SK-N-SH treated with all-trans-retinoic acid at 6 μM for 48 hours (cell line): ENCODE measurements at regions not wholly inside any gene's neighbourhood (a gene's known extent, or its start where the extent isn't known, plus 50 kb on each side); places are given as distances from the start of the nearest gene placed in this dataset.

Experiments
- ISL1 ChIP-seq: fragments of 250-450 bp; sonication (Bioruptor Pico); IDR thresholded peaks from 2 replicates; pipeline ENCODE4 v2.1.2; 2022; ENCODE audit warnings: mild to moderate bottlenecking, moderate library complexity
- RARB ChIP-seq: fragments of 250-450 bp; sonication (Bioruptor Pico); IDR thresholded peaks from 2 replicates; pipeline ENCODE4 v1.8.0; 2021; ENCODE audit warnings: mild to moderate bottlenecking, moderate library complexity
- ZC3H10 ChIP-seq: fragments of 250-450 bp; sonication (Bioruptor Pico); IDR thresholded peaks from 2 replicates; pipeline ENCODE4 v1.5.1; 2021; ENCODE audit warnings: mild to moderate bottlenecking, moderate library complexity
- ZFP3 ChIP-seq: fragments of 250-450 bp; sonication (Bioruptor Pico); IDR thresholded peaks from 2 replicates; pipeline ENCODE4 v1.5.0; 2020; ENCODE audit warnings: mild to moderate bottlenecking, moderate library complexity
- ZFP30 ChIP-seq: fragments of 450-650 bp; formaldehyde crosslinking; IDR thresholded peaks from 2 replicates; pipeline ENCODE4 v1.5.0; 2022; ENCODE audit warnings: mild to moderate bottlenecking, moderate library complexity

DNA sequence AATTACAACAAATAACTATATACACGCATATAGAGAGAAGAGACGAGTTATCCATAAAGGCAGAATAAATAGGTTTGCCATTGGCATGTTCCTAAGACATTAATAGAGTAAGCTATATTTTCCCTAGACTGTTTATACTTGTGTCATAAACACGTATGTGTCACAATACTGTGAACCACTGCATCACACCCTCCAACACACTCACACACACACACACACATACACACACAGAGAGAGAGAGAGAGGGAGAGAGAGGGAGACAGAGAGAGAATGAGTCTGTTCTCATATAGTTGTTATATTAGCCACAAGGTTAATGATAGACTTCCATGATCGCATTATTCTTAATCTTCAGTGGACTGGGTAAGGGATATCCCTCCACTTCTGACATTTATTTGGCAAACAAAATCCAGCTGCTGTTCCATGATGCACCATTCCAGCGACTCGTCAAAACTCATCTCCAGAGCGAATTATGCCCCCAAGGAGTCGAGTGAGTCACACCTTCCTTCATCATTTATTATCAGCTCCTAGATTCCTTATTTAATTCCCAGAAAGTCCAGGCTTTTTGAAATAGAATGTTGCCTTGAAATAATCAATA, 82.8 kb upstream of the HIVEP1 start:
- TF ChIP-seq ZFP30 (CRISPR knock-in tag) (no peak), RARB (CRISPR knock-in tag) (no peak), ZC3H10 (CRISPR knock-in tag) (no peak), ISL1 (CRISPR knock-in tag) (no peak), ZFP3 (CRISPR knock-in tag) (no peak)
